HUES48 (cell line): ENCODE measurements at regions not wholly inside any gene's neighbourhood (a gene's known extent, or its start where the extent isn't known, plus 50 kb on each side); places are given as distances from the start of the nearest gene placed in this dataset.

Experiments
- H3K27ac ChIP-seq: one replicate; pipeline ENCODE4 v1.7.0; 2013; ENCODE audit warnings: low read depth, low read length, inconsistent platforms
- H3K27me3 ChIP-seq: 2 replicates; pipeline ENCODE4 v1.6.1; 2013; ENCODE audit warnings: mild to moderate bottlenecking, low read length; ENCODE audit not compliant: control insufficient read depth, insufficient read depth
- H3K36me3 ChIP-seq: 2 replicates; pipeline ENCODE4 v1.6.1; 2013; ENCODE audit warnings: low read length; ENCODE audit not compliant: control insufficient read depth, insufficient read depth
- H3K4me1 ChIP-seq: 2 replicates; pipeline ENCODE4 v1.6.1; 2013; ENCODE audit warnings: mild to moderate bottlenecking, low read length; ENCODE audit not compliant: control insufficient read depth, insufficient read depth
- H3K4me3 ChIP-seq: 2 replicates; pipeline ENCODE4 v1.5.1; 2013; ENCODE audit warnings: mild to moderate bottlenecking, low read depth, low read length
- H3K9ac ChIP-seq: 2 replicates; pipeline ENCODE4 v1.6.1; 2013; ENCODE audit warnings: mild to moderate bottlenecking, low read depth, low read length, moderate library complexity
- H3K9me3 ChIP-seq: 2 replicates; pipeline ENCODE4 v1.6.1; 2013; ENCODE audit warnings: low read length; ENCODE audit not compliant: control insufficient read depth, insufficient read depth

DNA sequence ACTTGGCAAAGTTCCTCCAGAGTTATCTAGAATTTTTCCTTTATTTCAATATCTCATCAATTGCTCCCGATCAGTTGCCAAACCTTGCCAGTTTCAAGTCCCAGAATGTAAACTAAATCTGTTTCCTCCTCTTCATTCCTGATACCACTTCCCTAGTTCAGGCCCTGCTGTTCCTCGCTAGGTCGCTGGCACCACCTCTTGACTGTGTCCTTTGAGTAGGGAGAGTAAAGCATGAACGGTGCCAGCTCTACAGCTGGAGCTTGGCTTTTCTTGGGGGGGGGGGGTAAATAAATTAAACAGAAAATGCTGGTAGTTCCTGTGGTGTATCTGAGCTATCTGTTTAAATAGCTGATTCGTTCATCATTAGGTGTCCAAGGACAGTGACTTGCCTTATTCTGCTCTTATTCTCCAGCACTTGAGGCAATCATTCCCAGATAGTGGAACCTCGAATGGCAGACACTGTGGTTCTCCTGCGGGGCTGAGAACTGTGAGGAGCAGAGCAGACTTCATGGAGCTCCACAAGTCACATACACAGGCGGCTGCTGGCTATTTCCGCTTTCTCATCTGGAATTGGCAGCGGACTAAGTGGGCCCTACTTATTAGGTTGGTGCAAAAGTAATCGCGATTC is 168.3 kb upstream of the FAT1 start:
- Histone ChIP-seq H3K9me3 (peaks cover 3% of the 10 kb centered on the region; the same call in 1 of the 2 replicates), H3K4me3 (no peak overlapping the region), H3K4me1 (peaks cover 11% of the 10 kb centered on the region), H3K36me3 (no peaks in the 10 kb centered on the region), H3K27ac (no peak overlapping the region), H3K27me3 (no peaks in the 10 kb centered on the region), H3K9ac (no peak overlapping the region)

DNA sequence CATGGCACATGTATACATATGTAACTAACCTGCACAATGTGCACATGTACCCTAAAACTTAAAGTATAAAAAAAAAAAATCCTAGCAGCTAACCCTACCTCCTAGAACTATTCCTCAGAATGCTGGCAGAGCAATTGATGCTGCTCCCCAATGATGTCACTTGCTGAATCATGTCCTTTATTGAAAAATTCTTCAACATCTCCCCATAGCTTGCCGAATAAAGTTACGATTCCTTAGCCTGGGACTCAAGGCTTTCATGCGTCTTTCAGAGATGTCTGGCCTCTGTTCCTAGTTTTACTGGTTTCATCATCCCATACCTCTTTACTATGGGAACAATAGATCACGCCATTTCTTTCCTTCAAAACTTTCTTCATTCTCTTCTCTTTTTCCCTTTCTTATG is 174.7 kb upstream of the FAT1 start:
- Histone ChIP-seq H3K9me3 (no peaks in the 10 kb centered on the region), H3K36me3 (no peaks in the 10 kb centered on the region), H3K27me3 (no peaks in the 10 kb centered on the region), H3K27ac (no peak overlapping the region), H3K4me3 (no peak overlapping the region), H3K4me1 (no peaks in the 10 kb centered on the region), H3K9ac (no peak overlapping the region)

DNA sequence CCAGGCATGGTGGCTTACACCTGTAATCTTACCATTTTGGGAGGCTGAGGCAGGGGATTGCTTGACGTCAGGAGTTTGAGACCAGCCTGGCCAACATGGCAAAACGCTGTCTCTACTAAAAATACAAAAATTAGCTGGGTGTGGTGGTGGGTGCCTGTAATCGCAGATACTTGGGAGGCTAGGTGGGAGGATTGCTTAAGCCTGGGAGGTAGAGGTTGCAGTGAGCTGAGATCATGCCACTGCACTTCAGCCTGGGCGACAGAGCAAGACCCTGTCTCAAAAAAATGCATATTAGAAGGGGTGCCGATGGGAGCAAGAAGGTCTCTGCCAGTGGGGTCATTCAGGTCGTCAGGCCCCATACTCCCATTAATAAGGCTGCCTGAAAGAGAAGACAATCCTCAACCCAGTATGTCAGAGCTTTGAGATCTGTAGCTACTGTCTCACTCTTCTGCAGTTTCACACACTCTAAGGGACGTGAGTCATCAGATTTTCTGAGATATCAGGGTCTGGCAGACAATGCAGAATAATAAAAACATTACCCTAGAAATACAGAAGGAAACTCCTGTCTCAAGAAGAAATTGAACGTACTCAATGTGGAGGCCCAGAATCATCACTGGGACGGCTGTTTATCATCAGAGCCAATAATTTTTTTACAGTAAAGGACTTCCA is 176.7 kb upstream of the FAT1 start:
- Histone ChIP-seq H3K27me3 (no peaks in the 10 kb centered on the region), H3K36me3 (no peaks in the 10 kb centered on the region), H3K4me3 (no peak overlapping the region), H3K27ac (no peak overlapping the region), H3K4me1 (no peaks in the 10 kb centered on the region), H3K9ac (no peak overlapping the region), H3K9me3 (no peaks in the 10 kb centered on the region)

DNA sequence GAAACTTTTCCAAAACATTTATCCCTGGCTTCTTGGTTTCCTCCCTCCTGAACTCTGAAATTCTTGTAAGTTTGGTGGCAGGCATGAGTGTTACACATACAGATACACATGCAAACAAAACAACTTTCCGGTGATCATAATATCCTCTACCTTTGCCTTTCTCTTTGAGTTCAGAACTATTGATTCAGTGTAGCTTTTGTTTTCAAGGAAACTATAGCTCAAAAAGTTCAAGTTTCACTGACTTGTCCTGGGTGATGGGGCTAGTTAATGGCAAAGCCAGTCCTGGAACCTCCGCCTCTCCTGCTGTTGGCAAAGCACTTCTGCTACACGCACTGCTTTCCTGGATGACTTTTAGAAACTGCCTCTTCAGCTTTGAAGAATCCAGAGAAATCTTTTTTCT is 177.3 kb upstream of the FAT1 start:
- Histone ChIP-seq H3K9ac (no peak overlapping the region), H3K9me3 (no peaks in the 10 kb centered on the region), H3K27me3 (no peaks in the 10 kb centered on the region), H3K27ac (no peak overlapping the region), H3K36me3 (no peaks in the 10 kb centered on the region), H3K4me3 (no peak overlapping the region), H3K4me1 (no peaks in the 10 kb centered on the region)

DNA sequence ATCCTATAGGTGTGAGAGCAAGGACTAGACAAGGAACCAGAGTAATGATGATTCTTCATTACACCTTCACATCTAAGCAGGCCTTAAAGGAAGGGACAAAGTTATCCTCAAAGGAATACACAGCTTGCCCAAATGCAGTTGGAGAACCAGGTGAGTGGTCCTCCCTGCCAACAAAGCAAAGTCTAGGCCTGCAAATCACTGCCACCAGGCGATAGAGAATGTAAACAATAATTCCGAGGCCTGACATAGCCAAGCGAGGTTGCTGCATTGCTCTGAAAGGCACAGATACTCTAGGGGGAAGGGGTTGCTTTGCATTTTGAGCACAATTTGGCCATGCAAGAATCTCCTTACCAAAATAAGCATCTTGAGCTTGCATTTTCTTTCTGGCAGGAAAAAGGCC is 178.2 kb upstream of the FAT1 start:
- Histone ChIP-seq H3K4me1 (no peaks in the 10 kb centered on the region), H3K4me3 (no peak overlapping the region)

DNA sequence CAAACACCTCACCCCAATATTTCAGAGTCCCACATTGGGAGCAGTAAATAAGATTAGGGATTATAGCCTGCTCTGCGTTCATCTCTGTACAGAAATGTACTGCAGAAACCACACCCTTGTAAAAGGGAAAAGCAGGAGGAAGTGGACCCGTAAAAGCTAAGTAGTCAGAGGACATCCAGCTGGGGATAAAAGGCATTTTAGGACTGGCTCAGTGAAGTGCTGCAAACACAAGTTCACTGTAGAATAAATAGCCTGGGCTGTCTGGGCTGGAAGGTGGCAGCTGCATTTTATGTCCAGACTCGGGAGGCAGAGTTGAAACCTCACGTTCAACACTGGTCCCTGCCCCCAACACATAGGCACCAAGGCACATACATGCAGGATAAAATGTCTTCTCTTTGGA is 178.7 kb upstream of the FAT1 start:
- Histone ChIP-seq H3K4me1 (no peaks in the 10 kb centered on the region), H3K4me3 (no peak overlapping the region), H3K27me3 (no peaks in the 10 kb centered on the region), H3K9me3 (no peaks in the 10 kb centered on the region), H3K27ac (no peak overlapping the region), H3K9ac (no peak overlapping the region), H3K36me3 (no peaks in the 10 kb centered on the region)

More for the DNA sequence above, 178.2 kb upstream of the FAT1 start:
- Histone ChIP-seq H3K27ac (no peak overlapping the region), H3K27me3 (no peaks in the 10 kb centered on the region), H3K36me3 (no peaks in the 10 kb centered on the region), H3K9ac (no peak overlapping the region), H3K9me3 (no peaks in the 10 kb centered on the region)

DNA sequence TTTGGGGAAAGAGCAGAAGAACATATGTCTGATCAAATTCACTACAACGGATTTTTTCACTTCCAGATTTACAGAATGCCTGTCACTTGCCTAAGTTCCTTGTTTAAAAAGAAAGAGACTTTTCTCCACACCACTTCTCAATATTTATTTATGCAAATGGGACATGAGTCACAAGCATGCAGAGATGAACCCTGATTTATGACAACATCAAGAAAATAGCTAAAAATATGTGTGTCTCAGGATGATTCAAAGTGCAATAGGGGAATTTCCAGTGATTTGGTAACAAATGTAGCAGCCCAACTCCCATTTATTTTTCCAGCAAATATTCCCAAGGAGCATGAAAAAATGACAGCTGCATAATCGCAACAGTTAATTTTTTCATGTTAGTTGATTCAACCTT is 180.4 kb upstream of the FAT1 start:
- Histone ChIP-seq H3K4me1 (no peaks in the 10 kb centered on the region), H3K27me3 (no peaks in the 10 kb centered on the region), H3K27ac (no peak overlapping the region), H3K9me3 (no peaks in the 10 kb centered on the region), H3K4me3 (no peak overlapping the region), H3K9ac (no peak overlapping the region), H3K36me3 (no peaks in the 10 kb centered on the region)

DNA sequence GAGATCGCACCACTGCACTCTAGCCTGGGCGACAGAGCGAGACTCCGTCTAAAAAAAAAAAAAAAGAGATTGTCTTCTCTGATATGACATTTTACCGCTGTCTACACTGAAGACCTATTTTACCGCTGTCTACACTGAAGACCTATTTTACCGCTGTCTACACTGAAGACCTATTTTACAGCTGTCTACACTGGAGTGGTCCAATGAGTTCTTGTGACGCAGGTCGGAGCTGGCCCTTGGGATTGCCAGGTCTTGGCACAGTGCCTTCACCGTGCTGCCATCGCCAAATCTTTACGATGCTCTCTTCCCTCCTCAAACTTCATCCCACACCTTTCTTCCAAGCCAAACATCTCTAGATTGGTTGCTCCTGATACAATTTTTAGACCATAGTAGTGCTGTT is 183.1 kb upstream of the FAT1 start:
- H3K4me3 ChIP-seq, result no peak overlapping the region
- no peak overlapping the region for H3K27ac ChIP-seq
- H3K9me3 ChIP-seq, result no peaks in the 10 kb centered on the region
- H3K4me1 ChIP-seq, result no peaks in the 10 kb centered on the region
- no peak overlapping the region for H3K9ac ChIP-seq
- no peaks in the 10 kb centered on the region for H3K36me3 ChIP-seq
- no peaks in the 10 kb centered on the region for H3K27me3 ChIP-seq

DNA sequence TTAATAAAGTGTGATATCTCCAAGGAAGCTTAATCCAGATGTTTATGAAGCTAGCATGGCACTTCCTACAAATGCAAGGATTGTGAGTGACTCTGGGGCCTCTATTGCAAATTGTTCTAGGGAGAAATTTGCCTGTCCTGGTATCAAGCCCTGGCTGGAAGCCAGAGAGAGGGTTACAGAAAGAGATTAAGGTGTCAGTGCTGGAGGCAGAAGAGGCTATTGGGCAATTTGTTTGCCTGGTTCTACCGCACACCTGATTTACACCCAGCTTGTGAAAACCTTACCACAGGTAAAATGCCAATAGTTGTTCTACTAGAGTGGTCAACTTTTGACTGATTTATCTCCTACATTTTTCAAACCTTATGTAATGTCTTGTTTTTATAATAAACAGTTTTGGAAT is 186.7 kb upstream of the FAT1 start:
- H3K4me3 ChIP-seq, result no peak overlapping the region
- H3K9ac ChIP-seq, result no peak overlapping the region
- H3K27me3 ChIP-seq, result no peaks in the 10 kb centered on the region
- H3K27ac ChIP-seq, result no peak overlapping the region
- no peaks in the 10 kb centered on the region for H3K9me3 ChIP-seq
- peaks cover 5% of the 10 kb centered on the region for H3K4me1 ChIP-seq
- H3K36me3 ChIP-seq, result no peaks in the 10 kb centered on the region

DNA sequence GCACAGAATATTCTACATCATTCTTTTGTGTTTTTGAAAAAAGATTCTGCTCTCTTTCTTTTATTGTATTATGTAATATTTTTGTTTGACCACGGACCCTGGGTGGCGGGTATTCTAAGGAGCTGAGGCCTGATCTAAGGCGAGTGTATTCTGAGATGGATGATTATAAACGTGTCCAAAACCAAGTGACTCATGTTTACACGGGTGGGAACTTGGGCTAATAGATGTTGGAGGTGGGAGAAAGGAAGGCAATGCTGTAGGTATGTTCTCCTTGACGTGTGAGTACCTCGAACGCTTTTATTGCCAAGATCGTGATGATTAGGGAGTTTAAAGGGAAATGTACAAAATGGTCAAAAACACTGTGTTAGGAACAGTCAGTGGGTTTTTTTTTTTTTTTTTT is 188.9 kb upstream of the FAT1 start:
- Histone ChIP-seq H3K36me3 (no peaks in the 10 kb centered on the region), H3K9me3 (no peaks in the 10 kb centered on the region), H3K27ac (no peak overlapping the region), H3K27me3 (no peaks in the 10 kb centered on the region), H3K9ac (no peak overlapping the region), H3K4me3 (no peak overlapping the region), H3K4me1 (peaks cover 12% of the 10 kb centered on the region)

DNA sequence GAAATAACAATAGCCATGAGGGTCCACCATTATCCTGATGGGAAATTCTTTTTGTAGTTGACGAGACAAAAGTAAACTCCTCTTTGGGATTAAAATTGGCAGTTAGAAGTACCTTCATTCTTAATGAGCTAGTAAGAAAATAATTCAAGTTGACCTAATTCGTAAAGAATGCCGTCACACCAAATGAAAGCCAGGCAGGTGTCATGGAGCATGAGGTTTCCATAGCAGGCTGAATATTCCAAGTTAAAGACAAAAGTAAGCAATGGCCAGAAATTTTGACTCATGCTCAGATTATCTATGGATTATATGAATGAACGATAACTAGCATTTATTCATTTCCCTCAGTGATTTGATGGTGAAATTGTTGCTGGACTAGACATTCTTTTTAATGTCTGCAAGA is 192.2 kb upstream of the FAT1 start:
- no peaks in the 10 kb centered on the region for H3K27me3 ChIP-seq
- H3K4me1 ChIP-seq, result peaks cover 12% of the 10 kb centered on the region
- no peaks in the 10 kb centered on the region for H3K9me3 ChIP-seq
- no peak overlapping the region for H3K4me3 ChIP-seq
- H3K9ac ChIP-seq, result no peak overlapping the region
- H3K36me3 ChIP-seq, result no peaks in the 10 kb centered on the region
- peak overlapping the region; percentile 29 for H3K27ac ChIP-seq
